H1 (cell line): ENCODE measurements at regions not wholly inside any gene's neighbourhood (a gene's known extent, or its start where the extent isn't known, plus 50 kb on each side); places are given as distances from the start of the nearest gene placed in this dataset.

Source experiments
- CTCF ChIA-PET: fragments of 300-600 bp; sonication (Branson Sonifier 250); formaldehyde crosslinking; loops from one replicate; lab custom pipeline; 2021; ENCODE audit not compliant: partially characterized antibody; lab: Charles Lee
- POLR2A ChIA-PET: fragments of 300-600 bp; sonication (Branson Sonifier 250); formaldehyde crosslinking; loops from one replicate; lab custom pipeline; 2021; ENCODE audit warnings: inconsistent platforms; ENCODE audit not compliant: partially characterized antibody; lab: Charles Lee
- DNase-seq, 2 experiments: peaks; one replicate each; pipeline versions ENCODE4 v3.0.0 to v3.0.0-alpha.2; 2010 to 2022; ENCODE audit warnings: low spot score in 2 of 2, low read depth in 1 of 2, mixed read lengths in 1 of 2
- FAIRE-seq: peaks from 2 replicates; lab custom pipeline; 2011; peaks lifted over from hg19 to GRCh38; lab: Jason Lieb, UNC
- H2AFZ ChIP-seq: 2 replicates; pipeline ENCODE4 v1.8.1; 2012; ENCODE audit warnings: low read length, inconsistent platforms
- H2AK5ac ChIP-seq: 2 replicates; pipeline ENCODE4 v1.6.1; 2013; ENCODE audit warnings: low read depth, low read length
- H2BK120ac ChIP-seq: replicated peaks from 2 replicates; pipeline ENCODE3; 2013; ENCODE audit warnings: low read depth, low read length, inconsistent platforms
- H2BK12ac ChIP-seq: 2 replicates; pipeline ENCODE4 v1.6.1; 2013; ENCODE audit warnings: low read depth, low read length
- H2BK15ac ChIP-seq: 2 replicates; pipeline ENCODE4 v1.6.1; 2013; ENCODE audit warnings: low read length
- H2BK20ac ChIP-seq: 2 replicates; pipeline ENCODE4 v1.6.1; 2013; ENCODE audit warnings: low read length
- H2BK5ac ChIP-seq: 2 replicates; pipeline ENCODE4 v1.6.1; 2013; ENCODE audit warnings: low read depth, low read length
- H3K14ac ChIP-seq: 2 replicates; pipeline ENCODE4 v1.6.1; 2013; ENCODE audit warnings: inconsistent platforms; ENCODE audit not compliant: insufficient read length
- H3K18ac ChIP-seq: 2 replicates; pipeline ENCODE4 v1.6.1; 2013; ENCODE audit warnings: low read length; ENCODE audit errors: extremely low read depth
- H3K23ac ChIP-seq: 2 replicates; pipeline ENCODE4 v1.6.1; 2013; ENCODE audit warnings: inconsistent platforms; ENCODE audit not compliant: insufficient read length
- H3K23me2 ChIP-seq: 2 replicates; pipeline ENCODE4 v1.6.1; 2013; ENCODE audit warnings: low read depth, low read length
- H3K27ac ChIP-seq: 2 replicates; pipeline ENCODE4 v1.6.1; 2011; ENCODE audit warnings: low read depth, low read length, inconsistent platforms
- H3K27me3 ChIP-seq, 4 experiments: replicated peaks in 1 of 4; 1 replicate in 1 of 4; 2 replicates in 3 of 4; pipeline versions ENCODE4 v1.6.1 to v1.8.1; 2011 to 2013; ENCODE audit warnings: low read length in 3 of 4, mild to moderate bottlenecking in 3 of 4, inconsistent platforms in 2 of 4, mixed read lengths in 2 of 4, moderate library complexity in 1 of 4; ENCODE audit not compliant: control insufficient read depth in 3 of 4, insufficient read depth in 3 of 4; ENCODE audit errors: extremely low read depth in 1 of 4
- H3K36me3 ChIP-seq, 4 experiments: 2 replicates each; pipeline versions ENCODE4 v1.6.1 to v1.8.1; 2011 to 2013; ENCODE audit warnings: mild to moderate bottlenecking in 4 of 4, low read length in 3 of 4, moderate library complexity in 2 of 4, control low read depth in 1 of 4, inconsistent platforms in 1 of 4; ENCODE audit not compliant: insufficient read depth in 4 of 4, control insufficient read depth in 2 of 4
- H3K4ac ChIP-seq: replicated peaks from 2 replicates; pipeline ENCODE3; 2013; ENCODE audit warnings: low read length, low read depth, mixed read lengths, inconsistent platforms; ENCODE audit not compliant: insufficient read length
- H3K4me1 ChIP-seq, 4 experiments: replicated peaks in 1 of 4; 1 replicate in 1 of 4; 2 replicates in 3 of 4; pipeline versions ENCODE4 v1.6.1 to v1.8.1; 2011 to 2013; ENCODE audit warnings: low read length in 3 of 4, inconsistent platforms in 2 of 4, mixed read lengths in 1 of 4; ENCODE audit not compliant: insufficient read depth in 4 of 4, control insufficient read depth in 3 of 4
- H3K4me2 ChIP-seq, 2 experiments: 2 replicates each; pipeline versions ENCODE4 v1.6.1 to v1.8.1; 2011 to 2013; ENCODE audit warnings: low read depth in 2 of 2, low read length in 2 of 2, control low read depth in 1 of 2, inconsistent platforms in 1 of 2, mild to moderate bottlenecking in 1 of 2; ENCODE audit not compliant: insufficient read depth in 1 of 2
- H3K4me3 ChIP-seq, 4 experiments: fragments of 200-600, 300-600 bp in 1 of 4; sonication (generic), shearing (Covaris generic), sonication (Bioruptor Twin) in 1 of 4; 2 replicates each; pipeline versions ENCODE4 v1.5.1 to v1.8.1; 2011 to 2016; ENCODE audit warnings: low read length in 4 of 4, low read depth in 3 of 4, control low read depth in 2 of 4, inconsistent platforms in 2 of 4, mild to moderate bottlenecking in 2 of 4, mixed read lengths in 1 of 4, moderate library complexity in 1 of 4; ENCODE audit not compliant: insufficient read depth in 2 of 4; ENCODE audit errors: extremely low read depth in 1 of 4
- H3K56ac ChIP-seq: replicated peaks from 2 replicates; pipeline ENCODE3; 2013; ENCODE audit warnings: low read depth, mild to moderate bottlenecking, mixed read lengths, low read length, inconsistent platforms; ENCODE audit not compliant: insufficient read length
- H3K79me1 ChIP-seq: 2 replicates; pipeline ENCODE4 v1.6.1; 2013; ENCODE audit warnings: low read depth, low read length, control low read depth
- H3K79me2 ChIP-seq, 2 experiments: 2 replicates each; pipeline versions ENCODE4 v1.6.1 to v1.8.1; 2012 to 2013; ENCODE audit warnings: low read length in 2 of 2, mild to moderate bottlenecking in 2 of 2, inconsistent platforms in 1 of 2; ENCODE audit not compliant: insufficient read depth in 2 of 2, control insufficient read depth in 1 of 2
- H3K9ac ChIP-seq, 4 experiments: replicated peaks in 1 of 4; 1 replicate in 1 of 4; 2 replicates in 3 of 4; pipeline versions ENCODE4 v1.6.1 to v1.8.1; 2011 to 2013; ENCODE audit warnings: low read depth in 3 of 4, low read length in 3 of 4, control low read depth in 2 of 4, mild to moderate bottlenecking in 2 of 4, moderate library complexity in 2 of 4, inconsistent platforms in 1 of 4; ENCODE audit errors: extremely low read depth in 1 of 4
- H3K9me3 ChIP-seq, 2 experiments: 2 replicates each; pipeline versions ENCODE4 v1.6.1 to v1.8.1; 2012 to 2013; ENCODE audit warnings: mild to moderate bottlenecking in 2 of 2, moderate library complexity in 2 of 2, control low read depth in 1 of 2, inconsistent platforms in 1 of 2, low read depth in 1 of 2, low read length in 1 of 2, mixed read lengths in 1 of 2; ENCODE audit not compliant: insufficient read depth in 2 of 2
- H4K20me1 ChIP-seq, 2 experiments: replicated peaks in 1 of 2; 2 replicates each; pipeline versions ENCODE3 to v1.8.1; 2011 to 2013; ENCODE audit warnings: inconsistent platforms in 2 of 2, low read length in 2 of 2, mild to moderate bottlenecking in 1 of 2; ENCODE audit not compliant: insufficient read depth in 2 of 2, control insufficient read depth in 1 of 2
- H4K5ac ChIP-seq: 2 replicates; pipeline ENCODE4 v1.6.1; 2013; ENCODE audit warnings: low read length, low read depth, mixed read lengths, inconsistent platforms; ENCODE audit not compliant: insufficient read length
- H4K8ac ChIP-seq: 2 replicates; pipeline ENCODE4 v1.8.0; 2013; ENCODE audit warnings: mild to moderate bottlenecking, moderate library complexity, low read length, inconsistent platforms; ENCODE audit not compliant: insufficient read depth; ENCODE audit errors: extremely low read depth
- H4K91ac ChIP-seq: replicated peaks from 2 replicates; pipeline ENCODE3; 2013; ENCODE audit warnings: low read length, mixed read lengths, inconsistent platforms; ENCODE audit not compliant: insufficient read length
- CBX8 ChIP-seq: fragments of 300-800, 300-1000 bp; sonication (generic); IDR thresholded peaks from 2 replicates; pipeline ENCODE4 v1.7.1; 2016; ENCODE audit warnings: low read depth, low read length, borderline replicate concordance
- CHD2 ChIP-seq: IDR thresholded peaks from 2 replicates; pipeline ENCODE4 v1.6.1; 2012; ENCODE audit warnings: low read length, improper control_type of control experiment
- CTBP2 ChIP-seq: IDR thresholded peaks from 2 replicates; pipeline ENCODE4 v1.7.0; 2011; ENCODE audit warnings: borderline replicate concordance, mild to moderate bottlenecking, moderate library complexity, mixed read lengths, low read length; ENCODE audit not compliant: insufficient read depth, insufficient read length
- EGR1 ChIP-seq: IDR thresholded peaks from 2 replicates; pipeline ENCODE4 v1.6.1; 2011; ENCODE audit warnings: low read depth, low read length, borderline replicate concordance
- FOSL1 ChIP-seq: IDR thresholded peaks from 2 replicates; pipeline ENCODE4 v1.6.1; 2011; ENCODE audit warnings: mild to moderate bottlenecking, low read depth, low read length, moderate library complexity; ENCODE audit not compliant: insufficient read depth
- HDAC2 ChIP-seq, 2 experiments: fragments of 300-600 bp in 1 of 2; sonication (generic) in 1 of 2; IDR thresholded peaks; 2 replicates each; pipeline ENCODE4 v1.6.1; 2011 to 2012; ENCODE audit warnings: low read depth in 2 of 2, low read length in 2 of 2, mild to moderate bottlenecking in 2 of 2, moderate library complexity in 2 of 2, borderline replicate concordance in 1 of 2, inconsistent platforms in 1 of 2
- RBBP5 ChIP-seq: IDR thresholded peaks from 2 replicates; pipeline ENCODE4 v1.7.1; 2012; ENCODE audit warnings: low read depth, mild to moderate bottlenecking, inconsistent platforms, low read length, moderate library complexity, borderline replicate concordance
- YY1 ChIP-seq: IDR thresholded peaks from 2 replicates; pipeline ENCODE4 v1.6.1; 2011; ENCODE audit warnings: low read depth, mild to moderate bottlenecking, low read length
- WGBS, 2 experiments: shearing (Covaris generic) in 1 of 2; methylation state at CpG; one replicate each; pipeline versions ENCODE4 v1.1.6 to v1.1.7; 2013 to 2015; ENCODE audit warnings: low lambda C conversion rate in 2 of 2, mixed read lengths in 2 of 2, inconsistent platforms in 1 of 2, low coverage in 1 of 2, missing lambda C conversion rate in 1 of 2; ENCODE audit not compliant: insufficient replicate concordance in 2 of 2, insufficient coverage in 1 of 2, insufficient read length in 1 of 2; ENCODE audit errors: extremely low coverage in 1 of 2, missing lambda C conversion rate in 1 of 2; 5-methylcytosine and 5-hydroxymethylcytosine counted together

DNA sequence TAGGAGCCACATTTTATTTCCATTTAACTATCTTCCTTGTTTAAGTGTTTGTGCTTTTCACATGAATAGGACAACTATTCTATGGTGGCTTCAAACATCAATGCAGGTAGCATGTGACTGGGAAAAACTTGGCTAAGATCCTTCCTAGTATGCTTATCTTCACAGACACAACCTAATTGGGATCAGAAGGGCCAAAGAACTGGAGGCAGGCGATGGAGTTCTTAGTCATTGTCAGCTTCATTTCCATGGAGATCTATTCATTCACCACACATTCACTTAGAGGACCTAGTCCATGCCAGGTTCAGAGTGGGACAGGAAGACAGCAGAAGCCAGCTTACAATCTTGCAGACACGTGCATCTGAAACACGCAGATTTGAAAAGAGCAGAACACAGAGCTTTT is 277.5 kb upstream of the PPP2R3A start:
- no peak overlapping the region for H3K14ac ChIP-seq
- no peak overlapping the region for H4K5ac ChIP-seq
- no peaks in the 10 kb centered on the region for H3K9me3 ChIP-seq
- H2AFZ ChIP-seq: no peak overlapping the region
- H2BK5ac ChIP-seq: no peak overlapping the region
- H3K36me3 ChIP-seq: no peaks in the 10 kb centered on the region
- no peaks in the 10 kb centered on the region for H3K79me2 ChIP-seq
- no peaks in the 10 kb centered on the region for H4K20me1 ChIP-seq
- H2BK20ac ChIP-seq: no peak overlapping the region
- H3K23me2 ChIP-seq: no peaks in the 10 kb centered on the region
- no peak overlapping the region for H2BK12ac ChIP-seq
- no peaks in the 10 kb centered on the region for H3K27me3 ChIP-seq
- no peaks in the 10 kb centered on the region for H3K79me1 ChIP-seq
- no peak overlapping the region for H4K91ac ChIP-seq
- TF ChIP-seq HDAC2 (IDR thresholded peaks at IDR 0.05; ENCODE audit: borderline replicate concordance in 1 of 2, low read depth in 2 of 2, low read length in 2 of 2) (no peak), CHD2 (no peak), YY1 (no peak), EGR1 (no peak), CTBP2 (no peak), FOSL1 (no peak), CBX8 (no peak), RBBP5 (no peak)
- no peak overlapping the region for H2BK15ac ChIP-seq
- ChIA-PET POLR2A (no interaction called here), CTCF (interaction anchor here (0.6 to 1.6 kb wide), 2 partner anchors 49 to 168 kb away, joined by 3 to 4 read pairs; no protein-coding TSS in a partner anchor)
- H3K4ac ChIP-seq: no peak overlapping the region
- H3K4me2 ChIP-seq: no peak overlapping the region
- no peak for DNase-seq
- no peak overlapping the region for H2AK5ac ChIP-seq
- H3K4me3 ChIP-seq: no peak overlapping the region
- no peak overlapping the region for H2BK120ac ChIP-seq
- 100% methylated on average over 1 of the region's 3 CpGs; no CpG with 5 or more reads in 1 of the 2 experiments for WGBS, 2 experiments
- H3K23ac ChIP-seq: no peak overlapping the region
- no peak overlapping the region for H3K9ac ChIP-seq
- H4K8ac ChIP-seq: no peak overlapping the region
- no peak for FAIRE-seq
- H3K4me1 ChIP-seq: no peaks in the 10 kb centered on the region
- no peak overlapping the region for H3K18ac ChIP-seq
- H3K27ac ChIP-seq: no peak overlapping the region
- no peak overlapping the region for H3K56ac ChIP-seq
